ENCODE measurements at regions not wholly inside any gene's neighbourhood (a gene's known extent, or its start where the extent isn't known, plus 50 kb on each side); places are given as distances from the start of the nearest gene placed in this dataset.
A peak's percentile ranks its signal among the peaks of the same experiment; 100 is the strongest.

DNA sequence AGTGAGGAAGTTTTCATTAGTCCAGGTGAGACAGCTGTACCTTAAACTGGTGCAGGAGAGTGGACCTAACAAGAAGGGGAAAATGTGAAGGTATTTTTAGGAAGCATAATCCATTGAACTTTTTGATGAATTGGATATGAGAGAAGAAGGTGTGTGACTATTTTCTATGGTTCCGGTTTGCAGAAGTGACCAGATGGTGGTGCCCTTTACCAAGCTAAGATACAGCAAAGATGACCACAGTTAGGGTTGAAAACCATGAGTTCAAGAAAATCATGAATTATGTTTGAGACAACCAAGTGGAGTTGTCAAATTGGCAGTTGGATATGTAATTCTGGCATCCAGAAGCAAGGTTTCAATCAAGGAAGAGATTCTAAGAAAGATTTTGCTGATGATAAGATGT is 61.9 kb upstream of the NRSN1 start:
- TF ChIP-seq POLR2AphosphoS5 (IDR thresholded peaks at IDR 0.05; ENCODE audit: low read depth, low read length) (no peak), RAD21 (IDR thresholded peaks at IDR 0.05; ENCODE audit: low read depth) (peak; percentile 60), SP1 (IDR thresholded peaks at IDR 0.05; ENCODE audit: low read depth) (no peak), POLR2A (IDR thresholded peaks at IDR 0.05; ENCODE audit: borderline replicate concordance, extremely low read depth, insufficient read depth, insufficient read length) (no peak), CTCF (IDR thresholded peaks at IDR 0.05 in 2 of 3, conservative IDR thresholded peaks at IDR 0.05 in 1 of 3; ENCODE audit: borderline replicate concordance in 1 of 3, insufficient read depth in 1 of 3, low read depth in 2 of 3, low read length in 2 of 3) (peak; percentile 31 to 56 (median 31); a peak in 4 of 6 replicates), EZH2 (IDR thresholded peaks at IDR 0.05) (no peak)
- TF ChIP-seq, protein P1, sequence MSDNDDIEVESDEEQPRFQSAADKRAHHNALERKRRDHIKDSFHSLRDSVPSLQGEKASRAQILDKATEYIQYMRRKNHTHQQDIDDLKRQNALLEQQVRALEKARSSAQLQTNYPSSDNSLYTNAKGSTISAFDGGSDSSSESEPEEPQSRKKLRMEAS (IDR thresholded peaks at IDR 0.05), result no peak
